SK-MEL-5 (cell line): ENCODE measurements at regions not wholly inside any gene's neighbourhood (a gene's known extent, or its start where the extent isn't known, plus 50 kb on each side); places are given as distances from the start of the nearest gene placed in this dataset.

Source experiments
- DNase-seq: peaks from one replicate; pipeline ENCODE4 v3.0.0-alpha.2; 2016; ENCODE audit warnings: low read depth, low spot score
- in situ Hi-C: cut with HindIII; loops from 2 replicates; pipeline ENCODE4 v1.10.0; 2016; ENCODE audit warnings: low sequenced_read_pairs, high pct_unique_total_duplicates, low pct_unique_long_range_greater_than_20kb

GRCh38 chr3:157786211-157786610, 283.0 kb upstream of the VEPH1 start:
- in situ Hi-C loops = no loop called here
- no peak for DNase-seq

- peak; percentile 81 for DNase-seq
- in situ Hi-C loops = no loop called here
Observed at GRCh38 chr3:157785102-157785826, 282.0 kb upstream of the VEPH1 start.

GRCh38 chr3:157782236-157782635, 279.0 kb upstream of the VEPH1 start:
- in situ Hi-C loops = no loop called here
- no peak for DNase-seq

DNA sequence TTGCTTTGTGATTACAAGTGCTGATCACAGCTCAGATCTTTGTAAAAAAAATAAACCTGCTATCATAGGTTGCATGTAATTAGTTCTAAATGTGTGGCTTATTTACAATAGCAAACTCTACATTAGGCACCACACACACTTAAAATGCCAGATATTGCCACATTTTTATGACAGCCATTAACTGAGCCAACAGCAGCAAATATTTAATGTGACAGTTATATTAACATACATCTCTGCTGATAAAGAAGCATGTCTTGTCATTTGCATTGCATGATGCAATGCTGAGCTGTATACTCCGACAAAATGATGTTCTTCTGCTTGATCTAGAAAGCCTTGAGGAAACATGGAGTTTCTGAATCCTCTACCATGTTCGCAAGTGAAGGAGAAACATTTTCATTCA, 273.6 kb upstream of the VEPH1 start:
- DNase-seq = no peak
- in situ Hi-C loops = no loop called here

- no peak for DNase-seq
- in situ Hi-C loops = no loop called here
Observed at GRCh38 chr3:157775446-157775845, 272.2 kb upstream of the VEPH1 start.

GRCh38 chr3:157769378-157769777, 266.2 kb upstream of the VEPH1 start:
- in situ Hi-C loops = no loop called here
- DNase-seq = peak; percentile 14

GRCh38 chr3:157767607-157768006, 264.4 kb upstream of the VEPH1 start:
- DNase-seq = no peak
- in situ Hi-C loops = no loop called here

GRCh38 chr3:157763644-157764043, 260.4 kb upstream of the VEPH1 start:
- in situ Hi-C loops = no loop called here
- DNase-seq = no peak

GRCh38 chr3:157759311-157759710, 256.1 kb upstream of the VEPH1 start:
- DNase-seq = no peak
- in situ Hi-C loops = no loop called here

DNA sequence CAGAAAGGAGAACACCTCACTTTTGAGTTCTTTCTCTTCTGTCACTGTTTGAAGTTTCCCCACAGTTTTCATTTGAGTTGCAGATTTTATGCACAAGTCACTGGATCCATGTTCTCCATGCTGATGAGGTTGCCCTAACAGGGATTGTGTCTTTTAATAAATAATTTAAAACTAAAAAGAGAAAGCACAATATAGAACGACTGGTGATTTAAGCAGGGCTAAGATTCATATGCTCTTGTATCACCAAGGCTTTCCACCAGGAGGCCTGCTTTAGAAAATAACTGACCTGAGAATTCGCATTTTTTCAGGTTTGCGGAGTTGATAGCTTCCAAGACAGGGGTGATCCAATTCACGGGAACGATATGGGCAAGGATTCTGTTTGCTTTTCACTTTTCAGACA, 252.0 kb upstream of the VEPH1 start:
- in situ Hi-C loops = no loop called here
- peak; percentile 22 for DNase-seq

GRCh38 chr3:157754451-157754850, 251.2 kb upstream of the VEPH1 start:
- in situ Hi-C loops = no loop called here
- DNase-seq = no peak

DNA sequence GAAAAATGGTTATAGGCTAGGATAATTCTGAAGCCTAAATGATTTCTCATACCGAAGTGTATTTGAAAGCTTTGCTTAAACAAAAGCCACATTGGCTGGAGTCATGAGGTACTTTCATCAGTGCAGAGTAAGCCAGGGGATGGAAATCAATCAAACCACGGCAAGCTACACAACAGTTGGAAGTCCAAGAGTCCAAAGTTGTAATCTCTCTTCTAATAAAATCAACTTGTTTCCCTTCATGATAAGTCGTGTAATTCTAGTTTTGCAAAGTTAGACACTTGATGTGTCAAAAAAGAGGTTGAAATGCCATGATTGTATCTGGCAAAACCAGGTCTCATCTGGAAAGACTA, 250.5 kb upstream of the VEPH1 start:
- in situ Hi-C loops = no loop called here
- DNase-seq = no peak

GRCh38 chr3:157752956-157753786, 250.0 kb upstream of the VEPH1 start:
- DNase-seq = no peak
- in situ Hi-C loops = no loop called here

DNA sequence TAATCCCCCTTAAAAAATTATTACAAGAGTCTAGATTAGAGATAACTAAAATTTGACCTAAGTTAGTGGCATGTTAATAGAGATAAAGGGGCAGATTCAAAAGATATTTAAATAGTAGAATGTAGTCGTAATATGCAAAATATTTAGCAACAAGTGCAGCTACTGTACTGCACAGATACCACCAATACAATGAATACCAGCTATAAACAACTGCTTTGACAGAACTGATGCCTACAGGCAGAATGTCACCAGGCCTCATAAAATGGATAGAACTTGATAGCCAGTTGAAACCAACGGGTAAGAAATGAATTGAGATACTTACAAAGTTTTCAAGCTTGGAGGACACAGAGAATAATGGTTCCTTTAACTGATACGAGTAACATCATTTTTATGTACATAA, 249.3 kb upstream of the VEPH1 start:
- no peak for DNase-seq
- in situ Hi-C loops = no loop called here

GRCh38 chr3:157751386-157751785, 248.2 kb upstream of the VEPH1 start:
- DNase-seq = no peak
- in situ Hi-C loops = no loop called here

- no peak for DNase-seq
- in situ Hi-C loops = no loop called here
Observed at GRCh38 chr3:157746391-157746790, 243.2 kb upstream of the VEPH1 start.

- in situ Hi-C loops = no loop called here
- DNase-seq = no peak
Observed at GRCh38 chr3:157741607-157742006, 238.4 kb upstream of the VEPH1 start.

- in situ Hi-C loops = no loop called here
- DNase-seq = no peak
Observed at GRCh38 chr3:157738441-157738840, 235.2 kb upstream of the VEPH1 start.

GRCh38 chr3:157718800-157719199, 215.6 kb upstream of the VEPH1 start:
- in situ Hi-C loops = no loop called here

More at GRCh38 chr3:157718800-157719199, 215.6 kb upstream of the VEPH1 start:
- no peak for DNase-seq
